HEK293T (cell line): ENCODE measurements at regions not wholly inside any gene's neighbourhood (a gene's known extent, or its start where the extent isn't known, plus 50 kb on each side); places are given as distances from the start of the nearest gene placed in this dataset.

Source experiments
- FOXK2 ChIP-seq: fragments of 450-650 bp; IDR thresholded peaks from 2 replicates; pipeline ENCODE4 v1.6.1; 2016; ENCODE audit warnings: mild to moderate bottlenecking
- L3MBTL2 ChIP-seq: fragments of 450-650 bp; conservative IDR thresholded peaks from 2 replicates; pipeline ENCODE4 v1.6.1; 2016; ENCODE audit warnings: mild to moderate bottlenecking
- LEF1 ChIP-seq: fragments of 450-650 bp; IDR thresholded peaks from 2 replicates; pipeline ENCODE4 v1.6.1; 2017; ENCODE audit warnings: mild to moderate bottlenecking, borderline replicate concordance
- NFRKB ChIP-seq: fragments of 450-650 bp; IDR thresholded peaks from 2 replicates; pipeline ENCODE4 v1.6.1; 2016; ENCODE audit warnings: mild to moderate bottlenecking, moderate library complexity
- PKNOX1 ChIP-seq: fragments of 450-650 bp; IDR thresholded peaks from 2 replicates; pipeline ENCODE4 v1.6.1; 2016
- SP1 ChIP-seq: fragments of 450-650 bp; IDR thresholded peaks from 2 replicates; pipeline ENCODE4 v1.6.1; 2017
- SUZ12 ChIP-seq: fragments of 450-650 bp; IDR thresholded peaks from 2 replicates; pipeline ENCODE4 v1.6.1; 2016; ENCODE audit warnings: mild to moderate bottlenecking
- TARDBP ChIP-seq: fragments of 450-650 bp; IDR thresholded peaks from 2 replicates; pipeline ENCODE4 v1.6.1; 2016

DNA sequence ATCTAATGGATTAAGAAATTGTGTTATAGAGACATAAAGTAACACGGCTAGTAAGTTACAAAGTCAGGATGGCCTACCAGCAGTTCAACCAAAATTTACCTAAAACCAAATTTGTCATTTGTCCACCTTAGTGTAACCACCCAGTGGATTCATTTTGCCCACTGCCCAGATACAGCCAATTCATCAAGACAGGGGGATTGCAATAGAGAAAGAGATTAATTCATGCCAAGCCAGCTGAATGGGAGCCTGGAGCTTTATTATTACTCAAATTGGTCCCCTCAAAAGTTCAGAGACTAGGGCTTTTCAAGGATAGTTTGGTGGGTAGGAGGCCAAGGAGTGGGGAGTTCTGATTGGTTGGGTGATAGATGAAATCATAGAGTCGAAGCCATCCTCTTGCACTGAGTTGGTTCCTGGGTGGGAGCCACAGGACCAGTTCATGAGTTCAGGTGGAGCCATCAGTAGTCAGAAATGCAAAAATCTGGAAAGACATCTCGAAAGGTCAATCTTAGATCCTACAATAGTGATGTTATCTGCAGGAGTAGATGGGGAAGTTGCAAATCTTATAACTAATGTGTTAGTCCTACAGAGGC, 304.2 kb upstream of the CADM1 start:
- TF ChIP-seq LEF1 (no peak), SUZ12 (no peak), NFRKB (no peak), TARDBP (no peak), PKNOX1 (no peak), L3MBTL2 (no peak), SP1 (no peak), FOXK2 (no peak)
